HG03066 (cell line): ENCODE measurements at regions not wholly inside any gene's neighbourhood (a gene's known extent, or its start where the extent isn't known, plus 50 kb on each side); places are given as distances from the start of the nearest gene placed in this dataset.

Experiments used
- ATAC-seq: cut with Tn5 transposase; IDR thresholded peaks from one replicate; pipeline ENCODE4 v1.9.1; 2021; ENCODE audit warnings: low read depth; ENCODE audit not compliant: unreplicated experiment

- no peak for ATAC-seq
These were observed 95.1 kb downstream of the FASLG start for GRCh38 chr1:172753964-172754363.

DNA sequence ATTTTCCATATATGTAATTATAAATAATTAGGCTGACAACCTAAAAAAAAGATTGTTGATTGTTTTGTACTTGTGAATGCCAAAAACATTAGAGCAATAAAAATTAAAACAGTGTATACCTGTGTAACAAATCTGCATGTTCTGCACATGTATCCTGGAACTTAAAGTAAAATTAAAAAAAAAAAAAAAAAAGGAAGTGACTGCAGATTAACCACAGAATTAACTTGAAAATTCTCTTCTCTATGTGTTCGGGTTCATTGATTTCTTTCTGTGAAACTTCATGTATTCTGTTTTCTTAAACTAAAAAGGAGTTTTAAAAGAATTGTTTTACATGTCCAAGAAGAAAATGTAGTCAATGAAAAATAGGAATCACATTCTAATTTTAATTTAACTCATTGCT lies 95.7 kb downstream of the FASLG start:
- no peak for ATAC-seq

- no peak for ATAC-seq
These were observed 96.2 kb downstream of the FASLG start for GRCh38 chr1:172755099-172755498.

- no peak for ATAC-seq
These were observed 97.1 kb downstream of the FASLG start for GRCh38 chr1:172756024-172756423.

- no peak for ATAC-seq
These were observed 99.4 kb downstream of the FASLG start for GRCh38 chr1:172758259-172758658.

GRCh38 chr1:172760121-172760520 lies 101.2 kb downstream of the FASLG start:
- ATAC-seq: no peak

DNA sequence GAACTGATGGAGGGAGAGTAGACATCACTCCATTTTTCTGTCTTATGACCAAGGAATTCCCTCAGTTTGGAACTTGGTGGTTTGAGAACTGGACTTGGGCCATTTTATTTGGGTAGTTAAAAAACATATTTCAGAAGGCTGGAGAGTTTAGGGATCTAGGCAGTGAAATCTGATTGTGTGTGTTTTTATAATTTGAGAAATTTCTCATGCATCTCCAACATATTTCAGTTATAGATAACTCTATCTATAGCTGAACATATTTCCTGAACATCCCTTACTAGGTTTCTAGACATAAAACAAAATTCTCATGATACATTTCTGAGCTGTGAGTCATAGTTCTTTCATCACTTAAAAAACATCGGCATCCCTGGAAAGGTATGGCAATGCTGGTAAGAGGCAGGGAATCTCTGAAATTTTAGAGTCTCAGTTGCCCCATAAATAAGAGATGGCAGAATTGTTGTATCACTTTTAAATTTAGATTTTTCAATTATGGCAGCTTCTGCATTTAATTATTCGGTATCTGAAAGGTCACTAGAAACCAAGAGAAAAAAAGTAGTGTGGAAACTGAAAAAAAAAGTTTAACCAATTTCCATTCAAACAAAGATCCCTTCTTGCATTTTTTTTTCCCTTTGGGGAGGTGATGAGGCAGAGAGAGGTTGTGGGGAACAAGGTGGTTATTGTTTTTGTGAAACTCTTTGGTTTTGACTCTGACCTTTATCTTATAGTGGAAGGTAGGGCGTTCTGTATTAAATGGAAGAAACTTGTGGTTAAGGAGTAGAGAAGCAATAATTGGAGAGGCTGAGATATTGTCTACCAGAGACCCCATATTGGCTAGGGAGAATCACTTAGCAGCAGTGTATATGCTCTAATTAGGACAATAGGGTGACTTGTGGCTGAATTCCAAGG lies 102.9 kb downstream of the FASLG start:
- ATAC-seq: no peak

- ATAC-seq: no peak
These were observed 104.2 kb downstream of the FASLG start for GRCh38 chr1:172763057-172763456.

- ATAC-seq: no peak
These were observed 105.5 kb downstream of the FASLG start for GRCh38 chr1:172764378-172764777.

- ATAC-seq: no peak
These were observed 107.6 kb downstream of the FASLG start for GRCh38 chr1:172766462-172766861.

- no peak for ATAC-seq
These were observed 111.2 kb downstream of the FASLG start for GRCh38 chr1:172770071-172770470.

GRCh38 chr1:172774561-172774960 lies 115.7 kb downstream of the FASLG start:
- no peak for ATAC-seq

GRCh38 chr1:172775606-172776005 lies 116.7 kb downstream of the FASLG start:
- no peak for ATAC-seq

- ATAC-seq: no peak
These were observed 117.2 kb downstream of the FASLG start for GRCh38 chr1:172776071-172776470.

- ATAC-seq: no peak
These were observed 118.9 kb downstream of the FASLG start for GRCh38 chr1:172777767-172778166.

DNA sequence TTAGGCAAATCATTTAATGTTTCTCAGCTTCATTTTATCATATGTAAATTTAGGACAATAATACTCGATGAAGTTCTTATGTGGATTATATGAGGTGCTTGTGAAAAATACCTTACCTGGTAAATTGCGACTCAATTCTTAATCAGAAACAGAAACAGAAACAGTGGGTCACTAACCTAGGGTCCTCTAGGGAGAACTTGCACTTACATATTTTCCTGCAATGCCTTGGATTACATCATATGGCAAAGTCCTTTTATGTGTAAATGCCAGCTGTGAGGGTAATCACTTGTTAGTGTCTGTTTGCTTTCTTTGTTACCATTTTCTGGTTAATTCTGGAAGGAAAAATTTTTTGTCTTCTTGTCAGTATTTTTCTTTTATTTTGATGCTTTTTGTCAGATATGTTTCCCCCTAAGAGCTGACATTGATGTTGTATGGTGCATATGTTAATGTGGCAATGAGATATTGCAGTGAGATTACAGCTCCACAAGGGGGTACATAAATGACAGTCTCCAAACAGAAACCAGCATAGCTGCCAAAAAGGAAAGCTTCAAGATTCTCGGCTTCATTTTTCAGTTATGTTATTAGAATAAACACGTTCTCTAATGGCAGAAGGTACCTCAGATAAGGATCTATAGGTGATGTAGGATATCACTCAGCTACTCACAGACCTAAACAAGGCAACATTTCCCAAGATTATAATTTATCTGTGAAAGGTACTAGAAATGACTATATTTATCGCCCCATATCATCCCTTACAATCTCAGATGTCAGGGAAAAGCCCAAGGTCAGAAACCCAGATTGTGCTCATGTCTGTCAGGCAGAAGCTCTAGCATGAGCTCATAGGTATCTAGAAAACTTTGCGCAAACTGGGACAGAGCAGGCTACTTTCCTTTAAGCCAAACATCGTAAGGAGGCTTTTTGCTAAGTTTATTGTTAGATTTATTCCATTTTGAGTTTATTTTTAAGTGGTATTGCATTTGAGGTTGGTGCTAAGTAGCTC lies 119.9 kb downstream of the FASLG start:
- ATAC-seq: no peak

- no peak for ATAC-seq
These were observed 120.6 kb downstream of the FASLG start for GRCh38 chr1:172779491-172779890.

DNA sequence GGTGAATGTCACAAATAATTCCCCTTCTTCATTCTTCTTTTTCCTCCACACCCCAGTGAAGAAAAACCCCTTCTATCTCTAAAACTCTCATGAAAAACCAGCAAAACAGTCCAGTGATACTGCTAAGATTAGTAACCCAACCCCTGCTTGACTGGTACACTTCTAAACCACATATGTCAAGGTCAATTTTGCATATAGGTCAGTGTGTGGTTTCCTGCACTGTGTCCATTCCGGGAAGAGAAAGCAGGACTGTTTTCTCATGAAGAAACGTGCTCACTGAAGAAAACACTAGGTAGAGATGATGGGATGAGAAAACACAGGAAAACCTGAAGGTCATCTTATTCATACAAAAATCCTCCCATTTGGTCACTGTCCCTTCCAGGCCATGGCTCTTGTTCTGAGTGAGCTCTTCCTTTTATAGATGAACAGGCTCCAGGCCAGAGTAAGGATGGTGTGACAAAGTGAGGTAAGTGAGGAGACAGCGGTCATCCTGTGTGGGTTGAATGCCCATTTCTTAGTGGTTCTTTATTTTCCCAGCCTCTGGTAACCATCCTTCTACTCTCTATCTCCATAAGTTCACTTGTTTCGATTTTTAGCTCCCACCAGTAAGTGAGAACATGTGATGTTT lies 122.7 kb downstream of the FASLG start:
- ATAC-seq: peak; percentile 79

GRCh38 chr1:172789840-172790239 lies 130.9 kb downstream of the FASLG start:
- no peak for ATAC-seq

GRCh38 chr1:172790245-172790644 lies 131.3 kb downstream of the FASLG start:
- no peak for ATAC-seq

DNA sequence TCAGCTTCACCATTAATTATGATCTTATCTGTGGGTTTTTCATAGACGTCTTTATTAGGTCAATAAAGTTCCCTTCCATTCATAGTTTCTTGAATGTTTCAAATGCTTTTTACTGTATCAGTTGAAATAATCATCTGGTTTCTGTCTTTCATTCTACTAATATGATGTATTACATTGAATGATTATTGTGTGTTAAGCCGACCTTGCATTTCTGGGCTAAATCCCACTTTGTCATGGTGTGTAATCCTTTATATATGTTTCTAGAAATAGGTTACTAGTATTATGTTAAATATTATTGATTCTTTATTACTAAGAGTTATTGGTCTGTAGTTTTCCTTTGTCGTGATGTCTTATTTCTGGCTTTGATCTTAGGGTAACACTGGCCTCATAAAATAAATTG lies 134.9 kb downstream of the FASLG start:
- no peak for ATAC-seq
